IMR-90 (cell line): ENCODE measurements at regions not wholly inside any gene's neighbourhood (a gene's known extent, or its start where the extent isn't known, plus 50 kb on each side); places are given as distances from the start of the nearest gene placed in this dataset.

Experiments
- POLR2A ChIP-seq: IDR thresholded peaks from 2 replicates; pipeline ENCODE4 v1.6.1; 2012; ENCODE audit warnings: mild to moderate bottlenecking, low read depth, low read length
- RAD21 ChIP-seq: IDR thresholded peaks from 2 replicates; pipeline ENCODE4 v1.6.1; 2012; ENCODE audit warnings: low read length, improper control_type of control experiment
- RCOR1 ChIP-seq: IDR thresholded peaks from 2 replicates; pipeline ENCODE4 v1.6.1; 2012; ENCODE audit warnings: mild to moderate bottlenecking, low read length, improper control_type of control experiment; ENCODE audit not compliant: insufficient replicate concordance
- TF ChIP-seq, protein P1 (sequence below): conservative IDR thresholded peaks from 2 replicates; pipeline ENCODE4 v1.5.1; 2012; ENCODE audit warnings: mild to moderate bottlenecking, low read depth, low read length, improper control_type of control experiment
- TF ChIP-seq, protein P2 (sequence below): fragments of 150-350 bp; IDR thresholded peaks from 2 replicates; pipeline ENCODE4 v1.6.1; 2017; ENCODE audit warnings: mild to moderate bottlenecking, antibody characterized with exemption, low read length, low read depth

DNA sequence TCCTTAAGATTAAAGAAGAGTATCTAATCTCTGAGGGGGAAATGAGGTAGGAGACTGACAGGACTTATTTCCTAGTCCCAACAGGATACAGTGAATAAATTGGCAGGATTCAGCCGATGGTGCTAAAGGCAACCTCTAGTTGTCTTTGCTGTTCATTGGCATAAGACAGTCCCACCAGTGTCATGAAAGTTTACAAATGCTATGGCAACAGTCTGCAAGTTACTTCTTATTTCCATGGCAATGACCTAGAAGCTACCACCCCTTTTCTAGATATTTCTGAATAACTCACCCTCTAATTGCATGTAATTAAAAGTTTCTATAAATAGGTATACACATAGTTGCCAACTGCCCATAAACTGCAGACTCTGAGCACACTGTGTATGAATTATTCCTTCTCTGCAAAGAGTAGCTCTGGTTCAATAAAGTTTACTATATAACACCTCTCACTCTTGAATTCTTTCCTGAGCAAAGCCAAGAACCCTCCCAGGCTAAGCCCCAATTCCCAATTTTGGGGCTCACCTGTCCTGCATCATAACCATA is 172.7 kb upstream of the LRATD1 start:
- TF ChIP-seq, protein P1, sequence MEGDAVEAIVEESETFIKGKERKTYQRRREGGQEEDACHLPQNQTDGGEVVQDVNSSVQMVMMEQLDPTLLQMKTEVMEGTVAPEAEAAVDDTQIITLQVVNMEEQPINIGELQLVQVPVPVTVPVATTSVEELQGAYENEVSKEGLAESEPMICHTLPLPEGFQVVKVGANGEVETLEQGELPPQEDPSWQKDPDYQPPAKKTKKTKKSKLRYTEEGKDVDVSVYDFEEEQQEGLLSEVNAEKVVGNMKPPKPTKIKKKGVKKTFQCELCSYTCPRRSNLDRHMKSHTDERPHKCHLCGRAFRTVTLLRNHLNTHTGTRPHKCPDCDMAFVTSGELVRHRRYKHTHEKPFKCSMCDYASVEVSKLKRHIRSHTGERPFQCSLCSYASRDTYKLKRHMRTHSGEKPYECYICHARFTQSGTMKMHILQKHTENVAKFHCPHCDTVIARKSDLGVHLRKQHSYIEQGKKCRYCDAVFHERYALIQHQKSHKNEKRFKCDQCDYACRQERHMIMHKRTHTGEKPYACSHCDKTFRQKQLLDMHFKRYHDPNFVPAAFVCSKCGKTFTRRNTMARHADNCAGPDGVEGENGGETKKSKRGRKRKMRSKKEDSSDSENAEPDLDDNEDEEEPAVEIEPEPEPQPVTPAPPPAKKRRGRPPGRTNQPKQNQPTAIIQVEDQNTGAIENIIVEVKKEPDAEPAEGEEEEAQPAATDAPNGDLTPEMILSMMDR = no peak
- no peak for TF ChIP-seq RCOR1
- no peak for TF ChIP-seq POLR2A
- TF ChIP-seq, protein P2, sequence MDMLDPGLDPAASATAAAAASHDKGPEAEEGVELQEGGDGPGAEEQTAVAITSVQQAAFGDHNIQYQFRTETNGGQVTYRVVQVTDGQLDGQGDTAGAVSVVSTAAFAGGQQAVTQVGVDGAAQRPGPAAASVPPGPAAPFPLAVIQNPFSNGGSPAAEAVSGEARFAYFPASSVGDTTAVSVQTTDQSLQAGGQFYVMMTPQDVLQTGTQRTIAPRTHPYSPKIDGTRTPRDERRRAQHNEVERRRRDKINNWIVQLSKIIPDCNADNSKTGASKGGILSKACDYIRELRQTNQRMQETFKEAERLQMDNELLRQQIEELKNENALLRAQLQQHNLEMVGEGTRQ = no peak
- no peak for TF ChIP-seq RAD21
